ENCODE measurements at regions not wholly inside any gene's neighbourhood (a gene's known extent, or its start where the extent isn't known, plus 50 kb on each side); places are given as distances from the start of the nearest gene placed in this dataset.
"Not testable (repeated sequence)": the region's sequence is repeated elsewhere in the genome, so short reads cannot be mapped to it uniquely, and the experiment has no call there.

DNA sequence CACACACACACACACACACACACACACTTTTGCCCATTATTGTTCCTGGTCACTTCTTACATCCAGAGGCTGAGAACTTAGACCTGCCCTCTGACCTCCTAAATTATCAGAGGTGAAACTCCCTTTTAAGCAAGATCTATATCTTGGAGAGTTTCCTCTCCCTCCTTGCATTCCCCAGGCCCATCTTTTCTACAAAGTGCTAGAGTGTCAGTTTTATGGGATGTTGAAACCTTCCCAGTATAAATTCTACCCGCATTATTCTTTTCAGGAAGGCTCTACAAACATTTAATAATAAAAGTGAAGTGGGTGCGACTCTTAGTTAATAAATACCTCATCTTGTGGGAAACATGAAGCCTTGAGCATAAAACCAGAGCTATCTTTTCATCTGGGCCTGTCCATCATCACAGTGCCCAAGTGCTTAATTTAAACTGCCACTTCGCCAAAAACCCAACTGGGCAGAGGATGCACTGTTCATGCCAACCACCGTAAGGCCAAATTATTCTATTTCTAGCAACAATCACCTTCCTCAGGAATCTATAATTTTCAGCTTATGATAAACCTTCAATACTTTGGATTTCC is 458.2 kb upstream of the RUNX1 start:
- no peak for DNase-seq (ENCODE audit: low read depth in 2 of 3, low spot score in 2 of 3)

DNA sequence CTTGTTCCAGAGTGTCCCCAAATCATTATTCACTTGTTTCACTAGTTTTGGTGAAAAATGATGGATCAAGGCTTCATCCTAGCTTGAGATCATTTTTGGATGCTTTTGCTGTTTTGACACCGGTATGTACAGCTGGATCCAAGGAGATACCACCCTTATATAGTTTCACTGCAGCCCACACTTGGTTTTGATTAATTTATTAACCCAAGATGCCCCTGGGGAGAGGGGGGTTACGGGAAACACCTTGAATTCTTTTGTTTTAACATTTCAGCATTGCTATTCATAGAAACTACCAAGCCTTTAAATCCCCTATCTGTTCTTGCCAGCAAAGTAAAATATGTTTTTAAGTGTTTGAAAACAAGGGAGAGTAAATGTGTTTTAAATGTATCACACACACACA is 457.7 kb upstream of the RUNX1 start:
- DNase-seq (ENCODE audit: low read depth in 2 of 3, low spot score in 2 of 3): no peak

DNA sequence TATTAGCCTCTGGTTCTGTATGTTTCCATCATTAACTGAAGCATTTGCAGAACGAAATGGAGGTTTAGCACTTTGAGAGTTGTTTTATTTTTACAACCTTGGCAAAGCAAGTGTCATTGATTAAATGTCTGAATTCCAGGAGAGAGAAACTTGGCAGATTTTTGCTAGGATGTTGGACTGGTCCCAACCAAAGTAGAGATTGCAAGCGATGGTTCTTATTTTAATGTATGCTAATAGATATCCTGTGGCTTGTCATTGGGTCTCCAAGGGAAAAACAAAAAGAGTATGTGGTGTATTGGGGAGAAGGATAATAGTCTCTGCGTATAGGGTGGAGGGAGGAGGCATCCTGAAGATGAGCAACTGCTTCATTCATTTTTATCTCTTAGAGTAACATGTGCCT is 457.2 kb upstream of the RUNX1 start:
- DNase-seq (ENCODE audit: low read depth in 2 of 3, low spot score in 2 of 3): no peak

DNA sequence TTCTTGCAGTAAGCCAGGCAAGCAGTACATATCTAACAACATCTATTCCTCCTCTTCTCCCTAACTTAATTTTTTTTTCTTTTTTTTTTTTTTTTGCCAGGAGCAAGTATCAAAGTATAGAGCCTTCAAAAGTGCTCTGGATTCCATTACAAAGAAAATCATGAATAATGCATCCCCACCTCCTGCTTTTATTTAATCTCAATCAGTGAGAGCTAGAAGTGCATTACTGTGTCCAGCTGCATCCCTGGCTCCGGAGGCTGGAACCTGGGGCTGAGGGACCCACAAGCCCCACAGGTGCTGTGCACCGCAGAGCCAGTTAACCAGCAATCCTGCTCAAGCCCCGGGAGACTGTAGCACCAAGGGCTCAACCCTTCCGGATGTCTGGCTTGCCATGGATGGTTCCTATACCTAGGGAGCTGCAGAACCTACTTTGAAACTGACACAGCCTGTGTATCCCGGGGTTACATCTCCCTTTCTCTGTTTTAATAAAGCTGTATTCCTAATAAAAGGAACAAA is 455.9 kb upstream of the RUNX1 start:
- DNase-seq (ENCODE audit: low read depth in 2 of 3, low spot score in 2 of 3): no peak

DNA sequence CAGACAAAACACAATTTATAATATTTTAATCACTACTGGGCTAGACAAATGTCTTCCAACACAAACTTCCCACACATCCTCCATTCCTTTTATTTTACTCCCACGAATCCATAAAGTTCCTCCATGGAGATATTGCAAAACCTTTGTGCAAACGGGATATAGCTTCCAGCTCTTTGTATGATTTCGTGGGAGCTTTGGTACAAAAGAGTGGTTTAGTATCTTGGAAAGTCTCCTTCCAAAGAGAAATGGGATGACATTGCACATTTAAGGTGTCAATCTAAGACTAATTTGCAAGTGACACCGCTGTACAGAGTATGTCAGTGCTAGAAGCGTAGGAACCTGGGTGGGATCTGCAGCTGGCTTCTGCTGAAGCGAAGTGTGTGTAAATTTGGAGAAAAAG is 455.2 kb upstream of the RUNX1 start:
- DNase-seq (ENCODE audit: low read depth in 2 of 3, low spot score in 2 of 3): no peak

DNA sequence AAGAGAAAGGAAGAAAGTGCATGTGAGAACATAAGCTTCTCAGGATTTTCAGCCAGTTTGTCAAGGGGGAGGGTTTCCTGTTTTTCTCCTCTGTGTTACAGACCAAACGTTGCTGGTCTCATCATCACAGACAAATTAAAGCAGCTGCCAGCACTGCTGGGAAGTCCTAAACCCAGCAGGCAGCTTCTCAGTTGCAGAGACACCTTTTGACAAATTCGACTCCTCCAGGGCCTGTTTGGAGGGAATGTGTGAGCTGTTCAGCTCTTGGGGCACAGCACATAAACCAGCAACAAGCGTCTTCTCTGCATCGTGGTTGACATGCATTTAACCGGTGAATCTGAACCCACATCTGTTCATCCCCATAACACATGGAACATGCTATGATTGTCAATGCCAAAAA is 454.6 kb upstream of the RUNX1 start:
- DNase-seq (ENCODE audit: low read depth in 2 of 3, low spot score in 2 of 3): no peak

DNA sequence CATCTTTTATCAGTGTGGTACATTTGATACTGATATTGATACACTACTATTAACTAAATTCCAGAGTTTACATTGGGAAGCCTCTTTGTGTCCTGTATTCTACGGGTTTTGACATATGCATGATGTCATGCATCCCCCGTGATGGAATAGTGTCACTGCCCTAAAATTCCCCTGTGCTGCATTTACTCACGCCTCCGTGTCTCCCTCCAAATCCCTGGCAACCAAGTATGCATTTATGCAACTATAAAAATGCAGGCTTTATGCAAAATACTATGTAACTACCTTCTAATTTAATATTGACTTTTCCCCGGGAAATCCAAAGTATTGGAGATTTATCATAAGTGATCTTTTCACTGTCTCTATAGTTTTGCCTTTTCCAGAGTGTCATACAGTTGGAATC is 453.7 kb upstream of the RUNX1 start:
- DNase-seq (ENCODE audit: low read depth in 2 of 3, low spot score in 2 of 3): no peak

DNA sequence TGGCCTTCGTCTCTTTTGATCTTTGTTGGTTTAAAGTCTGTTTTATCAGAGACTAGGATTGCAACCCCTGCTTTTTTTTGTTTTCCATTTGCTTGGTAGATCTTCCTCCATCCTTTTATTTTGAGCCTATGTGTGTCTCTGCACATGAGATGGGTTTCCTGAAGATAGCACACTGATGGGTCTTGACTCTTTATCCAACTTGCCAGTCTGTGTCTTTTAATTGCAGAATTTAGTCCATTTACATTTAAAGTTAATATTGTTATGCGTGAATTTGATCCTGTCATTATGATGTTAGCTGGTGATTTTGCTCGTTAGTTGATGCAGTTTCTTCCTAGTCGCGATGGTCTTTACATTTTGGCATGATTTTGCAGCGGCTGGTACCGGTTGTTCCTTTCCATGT is 448.4 kb upstream of the RUNX1 start:
- DNase-seq (ENCODE audit: low read depth in 2 of 3, low spot score in 2 of 3): not testable (repeated sequence)

DNA sequence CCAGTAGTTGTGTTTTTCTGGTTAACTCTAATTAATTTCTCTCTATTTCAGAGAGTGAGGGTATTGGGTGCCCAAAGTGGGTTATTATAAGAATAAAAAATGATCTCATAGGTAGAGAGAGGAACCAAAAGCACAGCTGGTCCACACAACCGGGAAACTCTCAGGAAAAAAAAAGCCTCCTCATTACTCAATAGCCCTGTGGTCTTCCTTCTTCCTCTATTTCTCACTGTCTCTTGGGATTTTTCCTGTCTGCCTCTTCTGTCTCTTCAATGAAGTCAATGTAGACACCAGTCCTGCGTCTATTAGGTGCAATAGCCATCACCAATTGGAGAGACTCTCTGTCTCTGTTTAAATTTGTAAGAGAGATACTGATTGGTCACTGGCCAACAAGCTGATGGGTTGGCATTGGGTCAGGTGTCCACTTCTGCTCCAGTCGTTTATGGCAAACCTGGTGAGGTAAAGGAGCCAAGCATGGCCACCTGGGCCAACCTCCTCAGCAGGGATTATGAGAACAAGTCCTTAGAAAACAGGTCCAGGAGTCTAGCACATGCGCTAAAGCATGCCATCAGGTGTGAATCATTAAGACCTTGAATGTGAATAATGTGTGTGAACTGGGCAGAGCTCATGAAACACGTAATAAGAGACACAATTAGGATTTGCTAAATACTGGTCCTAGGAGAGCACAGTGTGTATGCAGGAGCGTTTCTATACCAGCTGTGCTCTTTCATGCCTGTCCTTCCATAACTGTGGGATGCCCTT is 443.0 kb upstream of the RUNX1 start:
- DNase-seq (ENCODE audit: low read depth in 2 of 3, low spot score in 2 of 3): no peak

DNA sequence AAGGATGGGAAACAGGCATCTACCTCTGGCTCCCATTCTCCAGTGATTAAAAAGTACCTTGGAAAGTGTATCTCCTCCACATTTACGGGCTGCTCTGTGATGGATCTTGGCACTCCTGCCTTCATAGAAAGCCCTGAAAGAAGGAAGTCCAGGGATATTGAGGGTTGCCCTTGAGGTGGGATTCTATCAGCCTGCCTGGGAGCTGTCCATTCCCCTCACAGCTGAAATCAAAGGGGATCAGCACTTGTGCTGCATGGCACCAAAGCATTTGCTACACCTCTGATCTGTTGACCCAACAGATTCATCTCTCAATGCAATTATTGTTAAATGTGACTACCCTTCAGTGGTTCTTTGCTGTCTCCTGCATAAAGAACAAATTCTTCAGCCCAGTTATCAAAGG is 442.0 kb upstream of the RUNX1 start:
- no peak for DNase-seq (ENCODE audit: low read depth in 2 of 3, low spot score in 2 of 3)

DNA sequence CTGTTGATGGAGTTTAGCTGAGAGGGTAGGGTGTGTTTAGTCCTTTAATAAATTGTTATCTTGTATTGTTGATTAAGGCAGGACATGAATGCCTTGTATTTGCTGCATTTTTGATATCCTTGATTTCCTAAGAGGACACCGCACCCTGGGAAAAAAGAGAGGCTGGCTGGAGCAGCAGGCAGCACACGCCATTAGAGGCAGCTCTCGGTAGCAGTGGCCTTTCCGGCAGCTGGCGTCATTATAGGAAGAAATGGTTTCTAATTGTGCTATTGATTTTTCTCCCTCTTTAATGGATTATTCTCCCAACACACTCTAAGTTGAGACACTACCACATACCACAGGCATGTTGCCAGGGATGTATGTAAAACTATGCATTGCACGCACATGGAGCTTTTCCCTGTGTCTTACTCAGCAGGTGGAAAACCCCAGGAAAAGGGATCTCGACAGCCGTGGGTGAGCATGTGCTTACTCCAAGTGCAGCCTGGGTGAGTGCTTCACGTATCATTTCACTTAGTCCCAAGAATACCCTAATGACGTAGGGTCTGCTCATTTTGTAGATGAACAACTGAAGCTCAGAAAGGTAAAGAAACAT is 440.4 kb upstream of the RUNX1 start:
- DNase-seq (ENCODE audit: low read depth in 2 of 3, low spot score in 2 of 3): no peak

DNA sequence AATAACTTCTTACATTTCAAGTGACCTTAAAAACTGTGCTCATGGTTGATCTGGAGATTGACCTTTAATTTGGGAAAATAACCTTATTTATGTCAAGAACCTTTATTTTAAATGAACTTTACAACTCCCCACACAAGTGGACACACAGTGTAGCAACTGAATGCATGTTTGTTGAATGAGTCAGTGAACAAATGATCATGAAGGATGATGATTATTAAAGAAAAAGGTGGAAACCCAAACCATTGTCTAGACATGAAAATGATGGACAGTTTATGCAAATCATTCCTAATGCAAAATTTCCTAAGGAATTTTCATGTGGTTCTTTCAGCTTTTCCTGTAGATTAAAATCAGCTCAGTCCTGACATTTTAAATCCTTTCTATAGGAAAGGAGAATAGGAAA is 439.8 kb upstream of the RUNX1 start:
- DNase-seq (ENCODE audit: low read depth in 2 of 3, low spot score in 2 of 3): no peak

DNA sequence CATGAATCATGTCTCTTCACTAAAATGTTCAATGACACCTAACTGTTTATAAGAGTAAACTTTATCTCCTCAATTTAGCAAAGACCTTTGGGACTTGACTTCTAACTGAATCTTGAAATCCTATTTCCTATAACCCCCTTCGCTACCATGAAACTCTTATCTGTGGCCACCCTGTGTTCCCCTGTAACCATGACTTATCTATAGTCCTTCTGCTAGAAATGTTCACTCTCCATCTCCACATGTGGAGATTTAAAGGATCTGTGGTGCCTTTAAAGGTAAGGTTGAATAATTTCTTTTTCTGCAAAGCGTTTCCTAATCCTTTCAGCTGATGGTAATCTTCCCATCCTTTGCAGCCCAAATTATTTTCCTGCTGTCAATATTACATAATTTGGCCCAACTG is 436.3 kb upstream of the RUNX1 start:
- no peak for DNase-seq (ENCODE audit: low read depth in 2 of 3, low spot score in 2 of 3)

DNA sequence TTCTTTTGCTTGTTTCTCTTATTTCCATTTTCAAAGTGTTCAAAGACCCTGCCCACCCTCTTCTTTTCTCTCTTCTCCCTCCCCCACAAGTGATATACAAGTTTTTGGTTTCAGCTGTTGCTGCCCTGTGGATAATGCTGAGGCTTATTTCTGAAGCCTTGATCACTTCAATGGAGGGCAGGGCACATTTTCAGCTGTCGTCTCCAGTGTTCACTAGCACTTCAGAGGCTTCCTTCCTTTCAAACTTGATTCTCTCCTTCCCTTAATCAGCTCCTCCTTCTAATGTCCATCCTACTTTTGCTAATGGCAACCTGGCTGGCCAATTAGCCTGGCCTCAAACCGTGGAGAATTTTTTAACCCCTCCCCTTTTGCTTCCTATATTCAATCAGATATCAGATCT is 435.7 kb upstream of the RUNX1 start:
- no peak for DNase-seq (ENCODE audit: low read depth in 2 of 3, low spot score in 2 of 3)

DNA sequence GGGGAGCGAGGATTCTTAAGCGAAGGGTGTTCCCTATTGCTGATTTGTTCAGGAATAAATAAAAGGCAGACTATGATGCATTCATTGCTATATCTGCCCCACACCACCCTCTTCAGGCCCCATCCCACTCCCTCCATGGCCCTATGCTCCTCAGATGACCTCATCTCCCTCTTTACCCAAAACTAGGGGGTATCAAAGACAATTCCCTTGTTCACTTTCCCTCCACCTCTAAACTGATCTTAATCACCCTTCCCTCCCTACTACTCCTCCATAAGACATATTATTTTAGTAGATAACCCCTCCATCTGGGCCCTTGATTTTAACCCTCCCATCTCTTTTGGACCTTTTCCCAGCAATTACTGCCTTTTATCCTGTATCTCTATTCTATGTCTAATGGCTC is 434.9 kb upstream of the RUNX1 start:
- no peak for DNase-seq (ENCODE audit: low read depth in 2 of 3, low spot score in 2 of 3)

DNA sequence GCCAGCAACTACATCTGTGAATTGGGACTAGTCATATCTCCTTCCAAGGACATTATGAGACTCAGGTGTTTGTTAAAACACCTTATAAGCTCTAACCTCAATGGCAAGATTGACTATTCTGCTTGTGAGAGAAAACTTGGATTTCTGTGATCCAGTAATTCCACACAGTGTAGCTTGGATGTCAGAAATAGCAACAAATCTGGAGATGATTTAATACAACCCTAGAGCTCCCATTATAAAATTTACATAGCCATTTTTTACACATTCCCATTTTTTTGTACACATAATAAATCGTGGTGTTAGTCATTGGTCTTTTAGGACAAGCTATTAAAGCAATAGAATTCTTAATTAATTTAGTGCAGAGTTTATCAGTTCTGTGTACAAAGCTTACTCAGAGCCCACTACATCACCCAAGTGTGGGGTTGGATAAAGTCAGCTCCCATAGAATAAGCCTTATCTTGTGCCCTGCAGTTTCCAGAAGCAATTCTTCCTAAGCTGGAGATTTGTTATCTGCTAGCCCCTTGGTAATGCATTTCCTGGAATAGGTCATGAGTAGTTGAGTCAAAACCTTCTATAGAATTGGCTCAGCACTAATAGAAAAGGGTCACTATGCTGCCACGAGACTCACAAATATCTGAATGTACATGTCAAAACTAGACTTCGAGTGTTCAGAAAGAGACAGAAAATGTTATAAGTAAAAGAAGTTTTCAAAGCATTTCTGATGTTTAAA is 434.0 kb upstream of the RUNX1 start:
- no peak for DNase-seq (ENCODE audit: low read depth in 2 of 3, low spot score in 2 of 3)

DNA sequence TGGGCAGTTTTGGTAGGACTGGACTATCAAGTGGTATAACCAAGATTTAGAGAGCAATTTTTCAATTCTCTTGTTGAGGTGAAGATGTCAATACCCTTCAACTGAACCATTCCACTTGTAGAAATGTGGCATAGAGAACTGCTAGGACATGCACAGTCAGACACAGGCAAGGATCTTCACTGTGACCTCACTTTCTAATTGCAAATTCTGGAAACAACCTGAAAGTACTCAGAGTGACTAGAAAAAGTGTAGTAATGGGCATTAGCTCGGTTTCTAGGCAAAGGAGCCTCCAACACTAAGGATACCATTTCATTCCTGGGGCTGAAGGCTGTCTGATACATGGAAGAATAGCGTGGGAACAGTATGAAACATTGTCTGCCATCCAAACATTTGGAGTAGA is 433.0 kb upstream of the RUNX1 start:
- DNase-seq (ENCODE audit: low read depth in 2 of 3, low spot score in 2 of 3): no peak

DNA sequence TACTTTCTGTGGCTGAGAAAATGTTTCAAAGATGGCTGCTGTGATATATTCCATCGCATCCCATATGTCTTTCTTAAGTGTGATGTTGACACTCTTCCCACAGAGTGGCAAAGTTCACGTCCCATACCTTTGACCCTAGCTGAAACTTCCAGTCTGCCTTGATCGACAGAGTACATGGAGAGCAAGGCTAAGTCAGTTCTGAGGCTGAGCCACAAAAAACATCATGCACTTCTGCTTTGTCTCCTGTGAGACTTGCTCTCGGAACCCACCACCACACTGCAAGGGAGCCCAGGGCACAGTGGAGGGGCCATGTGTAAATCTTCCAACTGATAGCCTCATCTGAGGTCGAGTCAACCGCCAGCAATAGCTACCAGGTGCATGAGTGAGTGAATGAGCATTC is 431.9 kb upstream of the RUNX1 start:
- no peak for DNase-seq (ENCODE audit: low read depth in 2 of 3, low spot score in 2 of 3)

DNA sequence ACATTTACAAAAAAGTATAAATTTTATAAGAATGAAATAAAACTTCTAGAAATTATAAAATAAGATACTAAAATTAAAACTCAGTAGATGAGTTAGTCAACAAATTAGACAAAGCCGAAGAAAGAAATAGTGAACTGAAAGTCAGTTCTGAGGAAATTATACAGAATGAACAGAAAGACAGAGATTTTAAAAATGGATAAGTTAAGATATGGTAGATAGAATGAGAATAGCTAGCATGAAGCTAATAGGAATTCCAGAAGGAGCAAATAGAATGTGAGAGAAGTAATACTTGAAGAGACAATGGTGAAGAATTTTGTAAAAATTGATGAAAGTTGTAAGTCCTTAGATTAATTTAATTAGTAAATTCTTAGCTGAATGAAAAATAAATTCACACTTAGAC is 430.4 kb upstream of the RUNX1 start:
- no peak for DNase-seq (ENCODE audit: low read depth in 2 of 3, low spot score in 2 of 3)

DNA sequence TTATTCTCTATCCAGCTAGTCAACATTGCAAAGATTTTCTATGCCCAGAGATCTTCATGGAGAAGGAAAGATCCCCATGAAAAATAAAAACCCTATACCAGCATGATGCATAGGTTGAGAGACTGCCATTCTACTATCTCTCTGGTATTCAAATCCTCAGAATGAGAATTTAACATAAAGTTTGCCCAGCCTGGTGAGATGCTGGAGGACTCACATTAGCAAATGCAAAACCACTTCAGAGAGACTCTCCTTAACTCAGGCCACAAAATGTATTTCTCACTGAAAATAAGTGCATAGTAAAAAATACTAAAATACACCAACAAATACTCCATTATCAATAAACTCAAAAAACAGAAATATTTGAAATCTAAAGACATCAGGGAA is 430.0 kb upstream of the RUNX1 start:
- no peak for DNase-seq (ENCODE audit: low read depth in 2 of 3, low spot score in 2 of 3)

DNA sequence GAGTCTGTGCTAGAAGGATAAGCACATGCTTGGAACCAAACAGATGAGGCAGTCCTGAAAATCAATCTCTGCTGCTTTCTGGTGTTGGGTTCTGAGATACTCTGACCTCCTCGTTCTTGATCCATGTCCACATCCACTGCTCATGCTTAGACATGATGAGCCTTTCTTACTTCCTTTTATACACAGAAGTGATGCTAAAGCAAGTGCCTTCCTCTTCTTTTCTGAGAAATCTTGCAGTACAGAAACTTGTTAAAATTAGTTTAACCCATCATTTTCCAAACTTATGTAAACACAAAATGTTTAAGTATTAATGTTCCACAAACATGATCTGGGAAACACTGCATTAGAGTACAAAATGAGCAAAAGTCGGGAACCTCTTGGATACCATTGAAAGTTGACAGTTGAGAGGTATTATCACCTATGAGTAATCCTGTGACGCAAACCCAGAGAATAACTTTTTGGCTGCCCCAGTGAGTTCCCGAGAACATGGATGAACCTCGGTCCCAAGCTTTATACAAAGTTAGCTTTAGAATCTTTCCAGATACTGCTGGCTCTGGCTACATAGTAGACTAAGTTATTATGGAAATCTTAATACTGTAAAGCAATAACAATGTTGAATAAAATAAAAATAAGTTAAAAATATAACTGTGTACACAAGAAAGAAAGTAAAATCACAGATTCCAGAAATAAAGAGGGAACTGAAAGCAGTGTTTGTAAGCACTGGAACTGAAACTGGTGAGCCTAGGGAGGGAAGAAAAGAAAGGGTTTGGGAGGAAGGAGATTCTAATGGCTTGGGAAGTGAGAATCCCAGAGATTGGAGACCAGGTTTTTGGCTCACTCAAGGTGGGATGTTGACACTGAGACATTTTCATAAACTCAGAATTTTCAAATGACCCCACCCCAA is 429.3 kb upstream of the RUNX1 start:
- no peak for DNase-seq (ENCODE audit: low read depth in 2 of 3, low spot score in 2 of 3)

Data from activated CD8-positive, alpha-beta memory T cell treated with anti-CD3 and anti-CD28 coated beads for 48 hours (primary cell).